ENCODE measurements at regions not wholly inside any gene's neighbourhood (a gene's known extent, or its start where the extent isn't known, plus 50 kb on each side); places are given as distances from the start of the nearest gene placed in this dataset.

DNA sequence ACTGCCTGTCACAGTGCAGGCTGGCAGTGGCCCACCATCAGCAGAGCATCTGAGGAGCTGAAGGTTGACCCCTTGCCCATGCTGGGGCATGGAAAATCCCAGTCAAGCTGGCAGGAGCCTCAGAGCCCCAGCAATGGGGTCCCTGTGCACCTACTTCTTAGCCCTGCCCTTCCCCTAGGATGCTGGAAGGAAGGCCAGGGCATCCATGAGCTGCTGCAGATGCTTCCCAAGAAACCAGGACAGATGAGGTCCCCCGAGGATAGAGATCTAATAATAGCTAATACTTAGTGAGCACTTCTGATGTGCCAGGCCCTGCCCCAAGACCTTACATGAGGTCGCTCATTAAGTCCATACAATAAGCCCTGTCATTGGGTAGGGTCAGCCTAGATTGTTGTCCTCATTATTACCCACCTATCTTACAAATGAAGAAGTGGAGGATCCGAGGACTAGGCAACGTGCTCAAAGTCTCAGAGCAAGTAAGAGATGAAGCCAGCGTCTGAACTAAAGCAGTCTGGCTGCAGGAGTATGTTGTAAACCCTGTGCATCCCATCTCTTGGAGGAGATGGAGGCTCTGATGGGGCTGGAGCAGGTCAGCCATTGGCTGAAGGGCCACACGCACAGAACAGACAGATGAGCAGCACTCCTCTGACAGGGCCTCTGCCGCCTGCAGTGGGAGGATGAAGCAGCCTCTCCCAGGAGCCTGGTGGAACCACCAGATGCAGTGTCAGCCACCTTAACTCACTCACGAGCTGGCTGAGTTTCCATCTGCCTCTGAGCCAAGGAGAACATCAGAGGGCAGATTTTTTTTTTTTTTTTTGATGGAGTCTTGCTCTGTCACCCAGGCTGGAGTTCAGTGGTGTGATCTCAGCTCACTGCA, 175.4 kb downstream of the WSCD1 start:
- no peak overlapping the region for H3K27ac ChIP-seq
- TF ChIP-seq, protein P1, sequence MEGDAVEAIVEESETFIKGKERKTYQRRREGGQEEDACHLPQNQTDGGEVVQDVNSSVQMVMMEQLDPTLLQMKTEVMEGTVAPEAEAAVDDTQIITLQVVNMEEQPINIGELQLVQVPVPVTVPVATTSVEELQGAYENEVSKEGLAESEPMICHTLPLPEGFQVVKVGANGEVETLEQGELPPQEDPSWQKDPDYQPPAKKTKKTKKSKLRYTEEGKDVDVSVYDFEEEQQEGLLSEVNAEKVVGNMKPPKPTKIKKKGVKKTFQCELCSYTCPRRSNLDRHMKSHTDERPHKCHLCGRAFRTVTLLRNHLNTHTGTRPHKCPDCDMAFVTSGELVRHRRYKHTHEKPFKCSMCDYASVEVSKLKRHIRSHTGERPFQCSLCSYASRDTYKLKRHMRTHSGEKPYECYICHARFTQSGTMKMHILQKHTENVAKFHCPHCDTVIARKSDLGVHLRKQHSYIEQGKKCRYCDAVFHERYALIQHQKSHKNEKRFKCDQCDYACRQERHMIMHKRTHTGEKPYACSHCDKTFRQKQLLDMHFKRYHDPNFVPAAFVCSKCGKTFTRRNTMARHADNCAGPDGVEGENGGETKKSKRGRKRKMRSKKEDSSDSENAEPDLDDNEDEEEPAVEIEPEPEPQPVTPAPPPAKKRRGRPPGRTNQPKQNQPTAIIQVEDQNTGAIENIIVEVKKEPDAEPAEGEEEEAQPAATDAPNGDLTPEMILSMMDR (conservative IDR thresholded peaks at IDR 0.05): no peak
- TF ChIP-seq ZFX (IDR thresholded peaks at IDR 0.05): no peak

DNA sequence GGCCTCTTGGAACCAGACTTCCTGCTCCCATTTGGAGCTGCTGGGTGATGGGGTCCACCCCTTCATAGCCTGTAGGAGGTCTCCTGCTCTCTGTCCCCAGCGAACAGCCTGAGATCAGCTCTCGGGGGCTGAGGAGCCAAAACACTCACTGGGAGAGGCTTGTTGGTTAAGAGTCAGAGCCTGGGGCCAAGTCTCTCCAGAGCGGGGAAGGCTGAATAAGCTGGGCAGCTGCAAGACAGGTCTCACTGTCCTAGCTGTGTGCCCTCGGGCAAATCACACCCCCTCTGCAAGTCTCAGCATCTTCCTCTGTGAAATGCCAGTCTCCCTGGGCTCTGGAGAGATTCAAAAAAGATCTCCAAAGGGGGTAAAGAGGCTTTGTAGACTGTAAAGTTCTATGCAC, 174.6 kb downstream of the WSCD1 start:
- TF ChIP-seq ZFX (IDR thresholded peaks at IDR 0.05): no peak
- TF ChIP-seq, protein P1 (conservative IDR thresholded peaks at IDR 0.05): no peak
- no peak overlapping the region for H3K27ac ChIP-seq

DNA sequence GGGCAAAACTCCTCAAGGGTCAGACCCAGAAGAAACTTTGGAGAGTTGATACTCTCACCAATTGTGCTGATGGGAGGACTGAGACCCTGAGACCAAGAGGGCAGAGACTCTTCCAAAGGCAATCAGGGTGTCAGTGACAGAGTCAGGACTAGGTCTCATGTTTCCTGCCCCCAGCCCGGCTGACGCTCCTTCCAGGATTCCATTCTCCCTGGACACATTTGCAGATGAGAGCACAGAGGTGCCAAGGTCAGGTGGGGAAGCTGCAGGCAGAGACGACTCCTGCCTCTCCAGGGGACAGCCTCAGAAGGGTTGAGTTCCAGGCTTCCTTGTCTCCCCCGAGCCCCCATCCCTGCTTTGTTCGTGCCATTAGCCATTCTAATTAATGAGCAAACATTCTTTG, 174.1 kb downstream of the WSCD1 start:
- no peak overlapping the region for H3K27ac ChIP-seq
- TF ChIP-seq ZFX (IDR thresholded peaks at IDR 0.05): no peak
- TF ChIP-seq, protein P1 (conservative IDR thresholded peaks at IDR 0.05): no peak

DNA sequence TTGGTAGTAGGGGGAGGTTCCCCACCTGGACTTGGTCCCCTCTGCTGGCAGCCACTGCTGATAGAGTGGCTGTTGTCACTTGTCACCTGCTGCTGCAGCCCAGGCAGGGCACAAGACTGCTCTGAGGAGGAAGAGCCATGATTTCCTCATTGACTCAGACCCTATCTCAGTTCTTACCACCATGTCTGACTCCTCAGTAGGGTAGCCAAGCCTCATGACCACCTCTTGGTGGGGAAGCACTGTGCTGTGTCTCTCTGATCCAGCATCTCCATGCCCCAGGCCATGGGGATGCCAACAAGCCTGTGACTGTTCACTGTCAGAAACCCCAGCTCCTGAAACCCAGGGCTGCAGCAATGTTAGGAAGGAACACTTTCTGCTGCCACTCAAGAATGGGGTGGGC, 173.0 kb downstream of the WSCD1 start:
- TF ChIP-seq, protein P1 (conservative IDR thresholded peaks at IDR 0.05): no peak
- TF ChIP-seq ZFX (IDR thresholded peaks at IDR 0.05): no peak
- no peak overlapping the region for H3K27ac ChIP-seq

DNA sequence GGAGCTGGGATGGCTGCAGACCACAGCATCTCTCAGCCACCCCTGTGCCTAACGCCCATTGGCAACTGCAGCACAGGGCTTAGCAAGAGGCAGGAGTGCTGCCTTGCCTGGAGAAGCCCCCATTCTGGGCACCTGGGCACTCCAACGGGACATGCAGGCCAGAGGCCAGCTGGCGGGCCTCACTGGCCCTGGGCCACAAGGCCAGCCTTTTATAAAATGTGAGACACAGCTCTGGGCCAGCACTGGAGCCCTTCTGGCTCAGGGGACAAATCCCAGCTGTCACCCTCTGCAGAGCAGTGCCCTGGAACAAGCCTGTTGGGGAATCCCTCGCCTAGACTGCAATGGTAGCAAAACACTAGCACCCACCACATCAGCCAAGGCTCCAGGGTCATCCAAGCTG, 171.8 kb downstream of the WSCD1 start:
- no peak overlapping the region for H3K27ac ChIP-seq
- TF ChIP-seq ZFX (IDR thresholded peaks at IDR 0.05): no peak
- TF ChIP-seq, protein P1 (conservative IDR thresholded peaks at IDR 0.05): no peak

DNA sequence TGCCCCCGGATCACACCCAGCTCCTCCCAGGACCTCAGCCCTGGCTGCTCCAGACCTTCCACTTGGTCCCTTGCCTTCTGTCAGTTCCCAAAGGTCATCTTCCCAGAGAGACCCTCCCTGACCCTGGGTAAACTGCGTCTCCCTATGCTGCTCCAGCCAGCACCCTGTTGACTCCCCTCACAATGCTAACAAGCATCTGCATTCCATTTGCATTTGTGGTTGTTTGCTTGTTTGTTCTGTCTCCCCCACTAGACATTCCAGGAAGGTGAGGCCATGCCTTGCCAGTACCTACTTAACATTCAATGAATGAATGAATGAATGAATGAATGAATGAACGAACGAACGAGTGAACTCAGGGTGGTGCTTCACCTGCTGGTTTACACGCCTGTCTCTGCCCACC, 171.2 kb downstream of the WSCD1 start:
- TF ChIP-seq, protein P1 (conservative IDR thresholded peaks at IDR 0.05): no peak
- TF ChIP-seq ZFX (IDR thresholded peaks at IDR 0.05): no peak
- H3K27ac ChIP-seq: no peak overlapping the region

DNA sequence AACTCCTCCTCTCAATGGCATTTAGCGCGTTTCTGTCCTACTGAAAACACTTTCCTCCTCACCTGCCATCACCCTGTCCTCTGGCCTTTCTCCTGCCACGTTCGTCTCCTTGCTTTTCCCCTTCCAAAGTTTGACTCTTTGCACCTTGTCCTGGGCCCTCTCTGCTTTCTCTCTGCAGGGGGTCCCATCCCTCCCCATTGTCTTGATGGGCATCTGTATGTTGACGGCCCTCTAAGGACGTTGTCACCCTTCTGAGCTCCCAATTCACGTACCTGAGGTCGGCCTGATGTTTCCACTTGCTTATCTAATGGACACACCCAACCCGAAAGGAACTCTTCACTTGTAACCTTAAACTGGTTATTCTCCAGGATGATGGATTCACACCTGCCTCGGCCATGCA, 170.4 kb downstream of the WSCD1 start:
- no peak for TF ChIP-seq ZFX (IDR thresholded peaks at IDR 0.05)
- TF ChIP-seq, protein P1 (conservative IDR thresholded peaks at IDR 0.05): no peak
- no peak overlapping the region for H3K27ac ChIP-seq

All from C4-2B (cell line).